ENCODE measurements at regions not wholly inside any gene's neighbourhood (a gene's known extent, or its start where the extent isn't known, plus 50 kb on each side); places are given as distances from the start of the nearest gene placed in this dataset.

GRCh38 chr2:60064687-60065389, 488.6 kb downstream of the BCL11A start:
- Mint-ChIP-seq H3K27ac (no peak overlapping the region), H3K36me3 (ENCODE audit: low read depth) (no peaks in the 10 kb centered on the region), H3K27me3 (no peaks in the 10 kb centered on the region), H3K4me3 (no peak overlapping the region), H3K4me1 (ENCODE audit: low read depth) (no peaks in the 10 kb centered on the region), H3K9me3 (no peaks in the 10 kb centered on the region)

- no peak overlapping the region for H3K4me3 Mint-ChIP-seq
- H3K4me1 Mint-ChIP-seq (ENCODE audit: low read depth), result no peaks in the 10 kb centered on the region
- no peaks in the 10 kb centered on the region for H3K9me3 Mint-ChIP-seq
- H3K27ac Mint-ChIP-seq, result no peak overlapping the region
- no peaks in the 10 kb centered on the region for H3K27me3 Mint-ChIP-seq
- H3K36me3 Mint-ChIP-seq (ENCODE audit: low read depth), result no peaks in the 10 kb centered on the region
These were observed 494.7 kb downstream of the BCL11A start for GRCh38 chr2:60058781-60059180.

DNA sequence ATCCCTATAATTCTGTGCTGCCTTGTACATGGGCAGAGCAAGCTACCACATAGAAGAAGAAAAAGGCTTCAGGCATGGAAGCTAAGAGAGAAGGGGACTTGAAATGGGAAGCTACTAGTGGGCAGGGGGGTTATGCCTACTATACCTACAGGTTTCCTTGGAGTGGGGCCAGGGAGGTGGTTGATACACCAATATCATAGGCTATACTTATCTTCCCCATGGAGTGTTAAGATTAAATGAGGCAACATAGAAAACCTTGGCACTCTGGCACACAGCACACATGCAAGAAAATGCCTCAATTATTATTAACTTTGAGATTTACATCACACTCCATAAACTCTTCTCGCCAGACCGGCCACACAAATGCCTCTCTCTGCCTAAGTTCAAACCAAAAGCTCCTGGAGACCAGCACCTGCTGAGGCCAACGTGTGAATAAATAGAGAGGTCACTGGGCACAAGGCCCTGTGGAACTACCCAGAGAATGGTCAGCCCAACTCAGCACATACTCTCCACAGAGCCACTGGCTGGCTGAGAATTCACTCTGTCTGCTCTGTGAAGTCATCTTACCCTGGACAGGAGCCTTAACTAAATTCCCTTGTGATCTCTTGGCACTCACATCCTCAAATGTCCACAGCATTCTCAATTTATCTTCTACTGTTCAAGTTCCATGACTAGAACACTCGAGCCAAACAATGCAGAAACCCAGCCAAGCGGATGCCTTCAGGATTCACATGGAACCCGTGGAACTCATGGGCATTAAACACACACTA, 498.7 kb downstream of the BCL11A start:
- H3K4me1 Mint-ChIP-seq (ENCODE audit: low read depth), result no peaks in the 10 kb centered on the region
- no peak overlapping the region for H3K4me3 Mint-ChIP-seq
- H3K27me3 Mint-ChIP-seq, result no peaks in the 10 kb centered on the region
- no peak overlapping the region for H3K27ac Mint-ChIP-seq
- no peaks in the 10 kb centered on the region for H3K36me3 Mint-ChIP-seq (ENCODE audit: low read depth)
- no peaks in the 10 kb centered on the region for H3K9me3 Mint-ChIP-seq

DNA sequence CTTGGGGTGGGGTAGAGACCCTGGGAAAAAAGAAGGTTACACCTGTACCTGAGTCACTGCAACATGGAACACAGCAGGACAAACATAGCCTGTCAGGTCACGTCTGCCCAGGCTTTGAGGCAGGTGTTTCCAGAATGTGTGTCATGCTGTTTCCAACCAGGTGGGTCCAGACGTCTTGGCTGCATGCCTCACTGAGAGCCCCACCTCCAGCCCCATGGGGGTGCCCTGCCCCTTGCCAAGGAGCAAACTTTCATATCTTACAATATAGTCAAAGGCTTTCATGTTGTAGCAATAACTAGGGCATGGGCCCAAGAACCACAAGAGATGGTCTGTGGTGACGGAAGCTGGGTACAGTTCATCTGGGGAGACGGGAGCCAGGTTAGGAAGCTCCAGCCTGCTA, 499.7 kb downstream of the BCL11A start:
- Mint-ChIP-seq H3K36me3 (ENCODE audit: low read depth) (no peaks in the 10 kb centered on the region), H3K4me3 (no peak overlapping the region), H3K4me1 (ENCODE audit: low read depth) (no peaks in the 10 kb centered on the region), H3K27ac (no peak overlapping the region), H3K27me3 (no peaks in the 10 kb centered on the region), H3K9me3 (no peaks in the 10 kb centered on the region)

- H3K27me3 Mint-ChIP-seq, result no peaks in the 10 kb centered on the region
- H3K36me3 Mint-ChIP-seq (ENCODE audit: low read depth), result no peaks in the 10 kb centered on the region
- no peak overlapping the region for H3K27ac Mint-ChIP-seq
- H3K4me3 Mint-ChIP-seq, result no peak overlapping the region
- no peaks in the 10 kb centered on the region for H3K9me3 Mint-ChIP-seq
- no peaks in the 10 kb centered on the region for H3K4me1 Mint-ChIP-seq (ENCODE audit: low read depth)
These were observed 500.9 kb downstream of the BCL11A start for GRCh38 chr2:60052601-60053000.

DNA sequence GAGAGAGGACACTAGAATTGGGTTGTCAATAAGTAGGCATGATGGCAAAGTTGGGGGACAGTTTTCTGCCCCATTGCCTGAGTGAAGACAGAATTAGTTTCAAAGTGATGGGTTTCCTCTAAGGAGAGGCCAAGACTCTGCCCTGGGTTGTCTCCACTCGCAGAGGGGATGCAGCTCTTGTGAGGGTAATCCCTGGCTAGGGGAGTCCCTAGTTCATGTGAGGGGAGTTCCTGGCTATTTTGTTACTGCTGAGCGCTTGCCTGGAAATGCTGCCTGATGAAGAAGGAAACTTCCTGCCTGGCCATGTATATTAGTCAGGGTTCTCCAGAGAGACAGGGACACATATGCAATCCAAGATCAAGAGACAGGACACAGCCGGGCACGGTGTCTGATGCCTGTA, 501.5 kb downstream of the BCL11A start:
- Mint-ChIP-seq H3K4me3 (no peak overlapping the region), H3K9me3 (no peaks in the 10 kb centered on the region), H3K27me3 (no peaks in the 10 kb centered on the region), H3K4me1 (ENCODE audit: low read depth) (no peaks in the 10 kb centered on the region), H3K36me3 (ENCODE audit: low read depth) (no peaks in the 10 kb centered on the region), H3K27ac (no peak overlapping the region)

- Mint-ChIP-seq H3K4me1 (ENCODE audit: low read depth) (no peaks in the 10 kb centered on the region), H3K27ac (no peak overlapping the region), H3K36me3 (ENCODE audit: low read depth) (no peaks in the 10 kb centered on the region), H3K27me3 (no peaks in the 10 kb centered on the region), H3K9me3 (no peaks in the 10 kb centered on the region), H3K4me3 (no peak overlapping the region)
These were observed 505.4 kb downstream of the BCL11A start for GRCh38 chr2:60047944-60048525.

DNA sequence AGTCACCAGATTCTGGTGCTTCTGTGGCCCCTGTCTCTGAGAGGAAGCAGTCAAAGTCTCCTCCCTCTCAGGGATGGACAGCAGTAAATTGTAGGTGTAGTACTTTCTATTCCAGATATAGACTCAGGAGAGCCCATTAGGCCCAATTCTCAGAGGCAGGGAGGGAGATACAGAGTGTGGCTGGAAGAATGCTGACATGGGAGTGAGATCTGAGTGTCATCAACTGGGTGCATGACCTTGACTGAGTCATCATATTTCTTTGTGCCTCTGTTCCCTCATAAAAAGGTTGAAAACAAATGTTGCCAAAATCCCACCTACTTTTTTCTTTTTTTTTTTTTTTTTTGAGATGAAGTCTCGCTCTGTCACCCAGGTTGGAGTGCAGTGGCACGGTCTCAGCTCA, 506.1 kb downstream of the BCL11A start:
- Mint-ChIP-seq H3K4me1 (ENCODE audit: low read depth) (no peaks in the 10 kb centered on the region), H3K36me3 (ENCODE audit: low read depth) (no peaks in the 10 kb centered on the region), H3K9me3 (no peaks in the 10 kb centered on the region), H3K4me3 (no peak overlapping the region), H3K27me3 (no peaks in the 10 kb centered on the region), H3K27ac (no peak overlapping the region)

DNA sequence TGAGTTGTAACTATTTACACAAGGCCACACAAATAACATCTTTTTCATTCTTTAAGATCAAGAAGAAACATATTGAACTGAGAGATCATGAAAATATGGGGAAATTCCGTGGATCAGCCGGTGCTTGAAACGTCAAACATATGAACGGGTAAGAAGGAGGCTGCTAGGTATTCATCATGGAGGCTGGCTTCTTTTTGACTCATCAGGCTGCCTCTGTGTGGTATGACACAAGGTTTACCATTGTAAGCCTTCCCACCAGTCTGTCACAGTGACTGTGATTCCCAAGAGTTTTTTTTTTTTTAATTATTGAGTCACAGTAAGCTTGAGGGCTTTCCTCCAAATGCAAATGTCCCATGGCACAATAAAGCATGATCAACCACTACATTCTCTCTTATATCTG, 506.9 kb downstream of the BCL11A start:
- Mint-ChIP-seq H3K27ac (no peak overlapping the region), H3K4me1 (ENCODE audit: low read depth) (no peaks in the 10 kb centered on the region), H3K4me3 (no peak overlapping the region), H3K9me3 (no peaks in the 10 kb centered on the region), H3K36me3 (ENCODE audit: low read depth) (no peaks in the 10 kb centered on the region), H3K27me3 (no peaks in the 10 kb centered on the region)

GRCh38 chr2:60045456-60045855, 508.0 kb downstream of the BCL11A start:
- no peaks in the 10 kb centered on the region for H3K36me3 Mint-ChIP-seq (ENCODE audit: low read depth)
- H3K27ac Mint-ChIP-seq, result no peak overlapping the region
- H3K9me3 Mint-ChIP-seq, result no peaks in the 10 kb centered on the region
- no peaks in the 10 kb centered on the region for H3K4me1 Mint-ChIP-seq (ENCODE audit: low read depth)
- H3K27me3 Mint-ChIP-seq, result no peaks in the 10 kb centered on the region
- H3K4me3 Mint-ChIP-seq, result no peak overlapping the region

DNA sequence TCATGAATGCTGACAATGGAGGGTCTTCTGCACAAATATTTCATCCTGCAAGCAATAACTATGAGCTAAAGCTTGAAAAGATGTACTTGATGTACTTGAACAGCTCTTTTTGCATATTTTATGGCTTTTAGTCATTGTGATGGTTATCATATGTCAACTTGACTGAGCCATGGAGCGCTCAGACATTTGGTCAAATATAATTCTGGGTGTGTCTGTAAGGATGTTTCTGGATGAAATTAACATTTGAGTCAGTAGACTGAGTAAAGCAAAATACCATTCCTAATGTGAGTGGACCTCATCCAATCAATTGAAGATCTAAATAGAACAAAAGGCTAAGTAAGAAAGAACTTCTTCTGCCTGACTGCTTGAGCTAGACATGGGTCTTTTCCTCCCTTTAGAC, 509.0 kb downstream of the BCL11A start:
- H3K27me3 Mint-ChIP-seq, result no peaks in the 10 kb centered on the region
- H3K4me3 Mint-ChIP-seq, result no peak overlapping the region
- no peaks in the 10 kb centered on the region for H3K9me3 Mint-ChIP-seq
- H3K36me3 Mint-ChIP-seq (ENCODE audit: low read depth), result no peaks in the 10 kb centered on the region
- H3K27ac Mint-ChIP-seq, result no peak overlapping the region
- no peaks in the 10 kb centered on the region for H3K4me1 Mint-ChIP-seq (ENCODE audit: low read depth)

- Mint-ChIP-seq H3K9me3 (no peaks in the 10 kb centered on the region), H3K4me3 (no peak overlapping the region), H3K27ac (no peak overlapping the region), H3K36me3 (ENCODE audit: low read depth) (no peaks in the 10 kb centered on the region), H3K27me3 (no peaks in the 10 kb centered on the region), H3K4me1 (ENCODE audit: low read depth) (no peaks in the 10 kb centered on the region)
These were observed 511.4 kb downstream of the BCL11A start for GRCh38 chr2:60042023-60042422.

- H3K4me3 Mint-ChIP-seq, result no peak overlapping the region
- peaks cover 13% of the 10 kb centered on the region for H3K9me3 Mint-ChIP-seq
- H3K4me1 Mint-ChIP-seq (ENCODE audit: low read depth), result no peaks in the 10 kb centered on the region
- H3K27me3 Mint-ChIP-seq, result no peaks in the 10 kb centered on the region
- H3K27ac Mint-ChIP-seq, result no peak overlapping the region
- no peaks in the 10 kb centered on the region for H3K36me3 Mint-ChIP-seq (ENCODE audit: low read depth)
These were observed 520.1 kb downstream of the BCL11A start for GRCh38 chr2:60033325-60033724.

DNA sequence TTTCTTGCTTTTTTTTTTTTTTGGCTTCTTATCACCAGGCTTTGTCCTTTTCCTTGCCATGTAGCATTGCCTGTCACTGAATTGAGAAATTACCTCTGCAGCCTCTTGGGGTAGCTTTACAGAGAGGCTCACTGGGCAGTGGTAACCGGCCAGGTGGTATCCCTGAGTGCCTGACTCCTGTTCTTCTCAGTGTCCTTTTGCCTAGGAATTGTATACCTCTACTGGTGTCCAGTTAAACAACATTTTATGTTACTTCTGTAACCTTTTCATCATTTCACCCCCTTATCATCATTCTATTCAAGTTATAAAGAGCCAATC, 523.9 kb downstream of the BCL11A start:
- H3K4me3 Mint-ChIP-seq, result no peak overlapping the region
- no peaks in the 10 kb centered on the region for H3K36me3 Mint-ChIP-seq (ENCODE audit: low read depth)
- H3K27me3 Mint-ChIP-seq, result no peaks in the 10 kb centered on the region
- H3K9me3 Mint-ChIP-seq, result peaks cover 13% of the 10 kb centered on the region
- no peaks in the 10 kb centered on the region for H3K4me1 Mint-ChIP-seq (ENCODE audit: low read depth)
- no peak overlapping the region for H3K27ac Mint-ChIP-seq

DNA sequence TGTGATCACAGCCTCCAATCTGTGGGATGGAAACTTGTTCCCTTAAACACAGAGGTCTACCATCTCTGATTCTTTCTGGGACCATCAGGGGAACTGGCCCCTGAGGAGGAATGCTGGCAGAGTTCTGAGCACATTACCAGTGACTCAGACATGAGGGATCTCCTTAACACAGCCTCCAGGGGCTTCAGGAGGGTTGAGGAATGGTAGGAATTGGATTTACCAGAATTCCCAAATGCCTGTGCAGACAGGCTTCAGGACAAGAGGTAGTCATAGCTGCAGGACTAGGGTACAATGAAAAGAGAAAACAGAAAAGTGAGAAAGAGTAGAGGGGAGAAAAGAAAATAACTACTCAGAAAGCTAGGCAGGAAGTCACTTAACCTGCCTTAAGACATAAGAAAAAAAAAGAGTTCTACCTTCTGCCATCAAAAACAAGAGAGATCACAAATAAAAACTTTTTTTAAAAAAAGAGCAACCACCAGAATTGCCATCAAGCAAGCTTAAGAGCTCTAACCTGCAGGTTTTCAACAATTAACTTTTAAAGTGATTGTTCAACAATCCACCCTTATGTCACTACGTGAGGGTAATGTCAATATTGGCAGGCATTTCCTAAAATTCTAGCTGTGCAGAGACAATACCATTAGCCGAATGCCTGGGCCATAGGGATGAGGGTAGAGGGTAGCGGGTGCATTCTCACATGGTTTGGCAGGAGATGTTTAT, 524.4 kb downstream of the BCL11A start:
- no peak overlapping the region for H3K4me3 Mint-ChIP-seq
- H3K27me3 Mint-ChIP-seq, result no peaks in the 10 kb centered on the region
- no peaks in the 10 kb centered on the region for H3K36me3 Mint-ChIP-seq (ENCODE audit: low read depth)
- no peak overlapping the region for H3K27ac Mint-ChIP-seq
- peaks cover 3% of the 10 kb centered on the region for H3K4me1 Mint-ChIP-seq (ENCODE audit: low read depth)
- peaks cover 10% of the 10 kb centered on the region for H3K9me3 Mint-ChIP-seq
